ENCODE measurements at regions not wholly inside any gene's neighbourhood (a gene's known extent, or its start where the extent isn't known, plus 50 kb on each side); places are given as distances from the start of the nearest gene placed in this dataset.

GRCh38 chrX:17206584-17206983 lies 168.4 kb upstream of the NHS start:
- DNase-seq (ENCODE audit: low spot score) = no peak

GRCh38 chrX:17214962-17215361 lies 160.0 kb upstream of the NHS start:
- DNase-seq (ENCODE audit: low spot score) = no peak

GRCh38 chrX:17226736-17227135 lies 148.3 kb upstream of the NHS start:
- DNase-seq (ENCODE audit: low spot score) = no peak

- no peak for DNase-seq (ENCODE audit: low spot score)
These were observed 137.9 kb upstream of the NHS start for GRCh38 chrX:17237146-17237545.

- peak; percentile 91 for DNase-seq (ENCODE audit: low spot score)
These were observed 132.5 kb upstream of the NHS start for GRCh38 chrX:17242470-17242869.

GRCh38 chrX:17247144-17247543 lies 127.9 kb upstream of the NHS start:
- peak; percentile 9 for DNase-seq (ENCODE audit: low spot score)

GRCh38 chrX:17262123-17262522 lies 112.9 kb upstream of the NHS start:
- no peak for DNase-seq (ENCODE audit: low spot score)

- no peak for DNase-seq (ENCODE audit: low spot score)
These were observed 108.9 kb upstream of the NHS start for GRCh38 chrX:17266136-17266535.

GRCh38 chrX:17278961-17279360 lies 96.0 kb upstream of the NHS start:
- no peak for DNase-seq (ENCODE audit: low spot score)

GRCh38 chrX:17285983-17286382 lies 89.0 kb upstream of the NHS start:
- DNase-seq (ENCODE audit: low spot score) = no peak

- peak; percentile 29 for DNase-seq (ENCODE audit: low spot score)
These were observed 83.7 kb upstream of the NHS start for GRCh38 chrX:17291171-17291900.

GRCh38 chrX:17292111-17292527 lies 82.9 kb upstream of the NHS start:
- DNase-seq (ENCODE audit: low spot score) = no peak

GRCh38 chrX:17294561-17294960 lies 80.4 kb upstream of the NHS start:
- no peak for DNase-seq (ENCODE audit: low spot score)

- DNase-seq (ENCODE audit: low spot score) = no peak
These were observed 79.2 kb upstream of the NHS start for GRCh38 chrX:17295791-17296190.

GRCh38 chrX:17298564-17298963 lies 76.4 kb upstream of the NHS start:
- no peak for DNase-seq (ENCODE audit: low spot score)

GRCh38 chrX:17299206-17299605 lies 75.8 kb upstream of the NHS start:
- no peak for DNase-seq (ENCODE audit: low spot score)

- no peak for DNase-seq (ENCODE audit: low spot score)
These were observed 51.6 kb upstream of the NHS start for GRCh38 chrX:17323397-17323796.
